SK-N-MC (cell line): ENCODE measurements at regions not wholly inside any gene's neighbourhood (a gene's known extent, or its start where the extent isn't known, plus 50 kb on each side); places are given as distances from the start of the nearest gene placed in this dataset.

Experiments used
- EZH2 ChIP-seq: fragments of 200-600 bp; sonication (generic); IDR thresholded peaks from one replicate; pipeline ENCODE4 v1.6.1; 2017; ENCODE audit warnings: antibody characterized with exemption
- POLR2AphosphoS5 ChIP-seq: IDR thresholded peaks from 2 replicates; pipeline ENCODE4 v1.6.1; 2012; ENCODE audit warnings: mild to moderate bottlenecking, low read depth, low read length, borderline replicate concordance

GRCh38 chr10:121128164-121128563 is 277.0 kb downstream of the WDR11 start:
- TF ChIP-seq EZH2 = no peak
- TF ChIP-seq POLR2AphosphoS5 = no peak
